CD4-positive, alpha-beta T cell (primary cell): ENCODE measurements at regions not wholly inside any gene's neighbourhood (a gene's known extent, or its start where the extent isn't known, plus 50 kb on each side); places are given as distances from the start of the nearest gene placed in this dataset.

Source experiments
- ATAC-seq: fragments of 200-7000 bp; cut with Tn5 transposase; one replicate; pipeline ENCODE4 v1.10.0; 2022; ENCODE audit warnings: mild to moderate bottlenecking; ENCODE audit not compliant: poor library complexity
- CTCF ChIA-PET: fragments of 350-600 bp; sonication (Branson Sonifier 250); formaldehyde crosslinking; loops from one replicate; lab custom pipeline; 2021; ENCODE audit warnings: antibody characterized with exemption, inconsistent platforms; lab: Charles Lee
- POLR2A ChIA-PET: fragments of 350-600 bp; sonication (Branson Sonifier 250); formaldehyde crosslinking; loops from one replicate; lab custom pipeline; 2021; ENCODE audit warnings: antibody characterized with exemption, inconsistent platforms; lab: Charles Lee
- DNase-seq, 14 experiments: peaks; one replicate each; pipeline ENCODE4 v3.0.0-alpha.2; 2013 to 2020; ENCODE audit warnings: mixed read lengths in 2 of 14
- H3K27ac ChIP-seq, 2 donors: one replicate each; pipeline versions ENCODE4 v1.5.1 to v1.7.0; 2013; ENCODE audit warnings: low read length in 2 of 2, low read depth in 1 of 2, mild to moderate bottlenecking in 1 of 2
- H3K27me3 ChIP-seq, 2 experiments: 1 replicate in 1 of 2; 2 replicates in 1 of 2; pipeline versions ENCODE4 v1.6.1 to v1.7.0; 2013; ENCODE audit warnings: low read length in 2 of 2, control low read depth in 1 of 2, mild to moderate bottlenecking in 1 of 2, moderate library complexity in 1 of 2; ENCODE audit not compliant: insufficient read depth in 2 of 2, control insufficient read depth in 1 of 2
- H3K36me3 ChIP-seq: one replicate; pipeline ENCODE4 v1.6.1; 2013; ENCODE audit warnings: low read length, control low read depth; ENCODE audit not compliant: insufficient read depth
- H3K4me1 ChIP-seq: one replicate; pipeline ENCODE4 v1.6.1; 2013; ENCODE audit warnings: low read length, control low read depth; ENCODE audit not compliant: insufficient read depth
- H3K4me3 ChIP-seq: one replicate; pipeline ENCODE4 v1.5.1; 2013; ENCODE audit warnings: mild to moderate bottlenecking, low read length, moderate library complexity
- H3K9me3 ChIP-seq, 2 experiments: 1 replicate in 1 of 2; 2 replicates in 1 of 2; pipeline versions ENCODE4 v1.6.1 to v1.7.0; 2013; ENCODE audit warnings: low read length in 2 of 2, mild to moderate bottlenecking in 2 of 2, control low read depth in 1 of 2, moderate library complexity in 1 of 2; ENCODE audit not compliant: control insufficient read depth in 1 of 2, insufficient read depth in 1 of 2
- H3K27ac Mint-ChIP-seq: one replicate; pipeline ENCODE4 v1.8.0; 2020; ENCODE audit warnings: mixed read lengths
- H3K27me3 Mint-ChIP-seq: one replicate; pipeline ENCODE4 v1.8.0; 2021; ENCODE audit warnings: mixed read lengths
- H3K36me3 Mint-ChIP-seq: one replicate; pipeline ENCODE4 v1.8.0; 2021; ENCODE audit warnings: low read depth, mixed read lengths
- H3K4me1 Mint-ChIP-seq: one replicate; pipeline ENCODE4 v1.8.0; 2021; ENCODE audit warnings: low read depth, mixed read lengths
- H3K4me3 Mint-ChIP-seq: one replicate; pipeline ENCODE4 v1.8.0; 2020; ENCODE audit warnings: mild to moderate bottlenecking, mixed read lengths
- H3K9me3 Mint-ChIP-seq: one replicate; pipeline ENCODE4 v1.8.0; 2020; ENCODE audit warnings: mixed read lengths
- CTCF ChIP-seq: fragments of 200-600 bp; IDR thresholded peaks from one replicate; pipeline ENCODE4 v1.8.0; 2022; ENCODE audit warnings: antibody characterized with exemption, mild to moderate bottlenecking
- intact Hi-C, 2 experiments: fragments of 100-400 bp; cut with DNase I in 1 of 2; cut with micrococcal nuclease in 1 of 2; formaldehyde crosslinking; loops; one replicate each; pipeline versions ENCODE4 v1.15.1 to v1.9.0; 2023 to 2025; cut with DNase I, micrococcal nuclease

- H3K36me3 ChIP-seq: no peaks in the 10 kb centered on the region
- H3K4me1 ChIP-seq: no peaks in the 10 kb centered on the region
- Mint-ChIP-seq H3K9me3 (peaks cover 2% of the 10 kb centered on the region), H3K36me3 (no peaks in the 10 kb centered on the region), H3K27me3 (peaks cover 6% of the 10 kb centered on the region), H3K4me1 (no peaks in the 10 kb centered on the region), H3K27ac (no peak overlapping the region), H3K4me3 (no peak overlapping the region)
- DNase-seq: no peak
- ATAC-seq: no peak
- H3K27ac ChIP-seq: no peak overlapping the region
- TF ChIP-seq CTCF: no peak
- H3K27me3 ChIP-seq: no peaks in the 10 kb centered on the region
- H3K9me3 ChIP-seq: peaks cover 5 to 9% of the 10 kb centered on the region in 2 experiments
- intact Hi-C loops: no loop called here
- POLR2A ChIA-PET: no interaction called here
- H3K4me3 ChIP-seq: no peak overlapping the region
- CTCF ChIA-PET: no interaction called here
These were observed 117.1 kb downstream of the NREP start for GRCh38 chr5:111639912-111640311.

GRCh38 chr5:111636736-111637135 lies 120.3 kb downstream of the NREP start:
- Mint-ChIP-seq H3K27me3 (no peaks in the 10 kb centered on the region), H3K4me1 (no peaks in the 10 kb centered on the region), H3K36me3 (no peaks in the 10 kb centered on the region), H3K4me3 (no peak overlapping the region), H3K27ac (no peak overlapping the region), H3K9me3 (peaks cover 2% of the 10 kb centered on the region)
- CTCF ChIA-PET: no interaction called here
- Histone ChIP-seq H3K9me3 (peaks cover 5 to 9% of the 10 kb centered on the region in 2 experiments), H3K36me3 (no peaks in the 10 kb centered on the region), H3K4me1 (no peaks in the 10 kb centered on the region), H3K27me3 (no peaks in the 10 kb centered on the region), H3K27ac (no peak overlapping the region), H3K4me3 (no peak overlapping the region)
- intact Hi-C loops: no loop called here
- POLR2A ChIA-PET: no interaction called here
- ATAC-seq: no peak
- DNase-seq: no peak
- TF ChIP-seq CTCF: no peak

- Histone ChIP-seq H3K27me3 (no peaks in the 10 kb centered on the region), H3K27ac (no peak overlapping the region), H3K36me3 (no peaks in the 10 kb centered on the region), H3K4me3 (no peak overlapping the region), H3K4me1 (no peaks in the 10 kb centered on the region), H3K9me3 (peaks cover 5 to 9% of the 10 kb centered on the region in 2 experiments)
- Mint-ChIP-seq H3K9me3 (peaks cover 2% of the 10 kb centered on the region), H3K4me1 (no peaks in the 10 kb centered on the region), H3K27me3 (no peaks in the 10 kb centered on the region), H3K36me3 (no peaks in the 10 kb centered on the region), H3K4me3 (no peak overlapping the region), H3K27ac (no peak overlapping the region)
- ChIA-PET POLR2A (no interaction called here), CTCF (no interaction called here)
- DNase-seq: no peak
- intact Hi-C loops: no loop called here
- no peak for ATAC-seq
- TF ChIP-seq CTCF: no peak
These were observed 121.0 kb downstream of the NREP start for GRCh38 chr5:111635916-111636570.
